Neural progenitor cell (in vitro differentiated cells): ENCODE measurements at regions not wholly inside any gene's neighbourhood (a gene's known extent, or its start where the extent isn't known, plus 50 kb on each side); places are given as distances from the start of the nearest gene placed in this dataset.
A peak's percentile ranks its signal among the peaks of the same experiment; 100 is the strongest.

ENCODE experiments used
- DNase-seq: peaks from one replicate; pipeline ENCODE4 v3.0.0-alpha.2; 2016; ENCODE audit warnings: low spot score
- H2AFZ ChIP-seq: fragments of 200-600 bp; sonication (generic); replicated peaks from 2 replicates; pipeline ENCODE4 v1.6.1; 2016; ENCODE audit warnings: antibody characterized with exemption
- H3F3A ChIP-seq: fragments of 200-600 bp; sonication (generic); 2 replicates; pipeline ENCODE4 v1.6.1; 2016; ENCODE audit warnings: antibody characterized with exemption, low read depth
- H3K27ac ChIP-seq: fragments of 200-600 bp; sonication (generic); 2 replicates; pipeline ENCODE4 v1.5.1; 2016; ENCODE audit warnings: mild to moderate bottlenecking
- H3K27me3 ChIP-seq: fragments of 200-600 bp; sonication (generic); 2 replicates; pipeline ENCODE4 v1.6.1; 2016; ENCODE audit warnings: mild to moderate bottlenecking, moderate library complexity
- H3K36me3 ChIP-seq: fragments of 200-600 bp; sonication (generic); 2 replicates; pipeline ENCODE4 v1.5.1; 2016
- H3K4me1 ChIP-seq: fragments of 200-600 bp; sonication (generic); 2 replicates; pipeline ENCODE4 v1.6.1; 2016; ENCODE audit warnings: mixed run types
- H3K4me2 ChIP-seq: fragments of 200-600 bp; sonication (generic); 2 replicates; pipeline ENCODE4 v1.6.1; 2016
- H3K4me3 ChIP-seq: fragments of 200-600 bp; sonication (generic); 2 replicates; pipeline ENCODE4 v1.5.1; 2016
- H3K79me2 ChIP-seq: fragments of 200-600 bp; sonication (generic); 2 replicates; pipeline ENCODE4 v1.6.1; 2016; ENCODE audit warnings: low read depth
- H3K9ac ChIP-seq: fragments of 200-600 bp; sonication (generic); 2 replicates; pipeline ENCODE4 v1.6.1; 2016
- H3K9me3 ChIP-seq: fragments of 200-600 bp; sonication (generic); 2 replicates; pipeline ENCODE4 v1.5.1; 2016; ENCODE audit warnings: low read depth
- H4K20me1 ChIP-seq: fragments of 200-600 bp; sonication (generic); 2 replicates; pipeline ENCODE4 v1.6.1; 2016; ENCODE audit warnings: low read depth
- H3K27ac Mint-ChIP-seq: 3 replicates; pipeline ENCODE4 v1.8.0; 2021; ENCODE audit warnings: mixed read lengths
- H3K27me3 Mint-ChIP-seq: 2 replicates; pipeline ENCODE4 v1.8.0; 2022; ENCODE audit warnings: low read depth, mild to moderate bottlenecking, inconsistent platforms, moderate library complexity, mixed read lengths; ENCODE audit not compliant: insufficient read depth
- H3K36me3 Mint-ChIP-seq: 3 replicates; pipeline ENCODE4 v1.8.0; 2021; ENCODE audit warnings: mixed read lengths
- H3K4me1 Mint-ChIP-seq: 3 replicates; pipeline ENCODE4 v1.8.0; 2021; ENCODE audit warnings: mixed read lengths
- H3K4me3 Mint-ChIP-seq: 3 replicates; pipeline ENCODE4 v1.8.0; 2021; ENCODE audit warnings: mild to moderate bottlenecking, moderate library complexity, mixed read lengths
- H3K9me3 Mint-ChIP-seq: 3 replicates; pipeline ENCODE4 v1.8.0; 2020; ENCODE audit warnings: mixed read lengths
- CTCF ChIP-seq: fragments of 200-600 bp; sonication (generic); IDR thresholded peaks from 2 replicates; pipeline ENCODE4 v1.5.1; 2017; ENCODE audit warnings: antibody characterized with exemption, mild to moderate bottlenecking
- EZH2 ChIP-seq: fragments of 200-600 bp; sonication (generic); IDR thresholded peaks from 2 replicates; pipeline ENCODE4 v1.6.1; 2017; ENCODE audit warnings: antibody characterized with exemption, mild to moderate bottlenecking, moderate library complexity
- EZH2phosphoT487 ChIP-seq: fragments of 200-600 bp; sonication (generic); IDR thresholded peaks from 2 replicates; pipeline ENCODE4 v1.6.1; 2017; ENCODE audit warnings: antibody characterized with exemption

GRCh38 chr14:98200601-98201000 lies 1071.4 kb downstream of the BCL11B start:
- H3K36me3 Mint-ChIP-seq = no peaks in the 10 kb centered on the region
- H3K4me1 Mint-ChIP-seq = peaks cover 20% of the 10 kb centered on the region
- Histone ChIP-seq H3K27me3 (no peaks in the 10 kb centered on the region), H3K4me1 (peaks cover 16% of the 10 kb centered on the region), H4K20me1 (no peaks in the 10 kb centered on the region), H3K36me3 (no peaks in the 10 kb centered on the region), H3K9me3 (no peaks in the 10 kb centered on the region), H3K9ac (no peak overlapping the region), H3K4me3 (no peak overlapping the region), H3K79me2 (no peaks in the 10 kb centered on the region), H3K4me2 (no peak overlapping the region), H2AFZ (no peak overlapping the region), H3F3A (peaks cover 6% of the 10 kb centered on the region), H3K27ac (no peak overlapping the region)
- no peak for DNase-seq
- peaks cover 3% of the 10 kb centered on the region for H3K27me3 Mint-ChIP-seq
- no peak for TF ChIP-seq EZH2phosphoT487
- no peak for TF ChIP-seq CTCF
- no peak for TF ChIP-seq EZH2
- H3K9me3 Mint-ChIP-seq = no peaks in the 10 kb centered on the region
- no peak overlapping the region for H3K4me3 Mint-ChIP-seq
- no peak overlapping the region for H3K27ac Mint-ChIP-seq

DNA sequence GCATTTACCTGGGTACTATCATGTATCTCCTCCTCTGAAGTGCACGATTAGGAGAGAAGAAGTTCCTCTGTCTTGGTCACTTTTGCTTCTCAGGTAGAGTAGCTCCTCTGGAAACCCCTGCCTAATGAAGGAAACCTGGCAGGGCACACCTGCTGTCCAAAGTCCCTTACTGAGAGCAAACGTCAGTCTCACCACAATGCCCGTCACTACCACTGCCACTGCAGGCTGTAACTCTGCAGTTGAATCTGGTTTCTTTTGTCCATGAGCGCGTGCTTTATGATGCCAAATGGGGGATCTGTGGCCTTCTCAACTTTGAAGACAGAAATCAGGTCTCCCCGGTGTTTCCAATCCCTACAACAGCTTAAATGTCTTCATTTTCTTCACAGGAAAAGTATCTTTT lies 1068.6 kb downstream of the BCL11B start:
- no peaks in the 10 kb centered on the region for H3K36me3 Mint-ChIP-seq
- H3K9me3 ChIP-seq = no peaks in the 10 kb centered on the region
- no peaks in the 10 kb centered on the region for H3K79me2 ChIP-seq
- peaks cover 6% of the 10 kb centered on the region for H3K27me3 Mint-ChIP-seq
- peaks cover 6% of the 10 kb centered on the region for H3F3A ChIP-seq
- peaks cover 21% of the 10 kb centered on the region for H3K4me1 Mint-ChIP-seq
- H3K4me2 ChIP-seq = peak overlapping the region; percentile 35
- no peak overlapping the region for H2AFZ ChIP-seq
- H4K20me1 ChIP-seq = no peaks in the 10 kb centered on the region
- H3K4me1 ChIP-seq = peaks cover 13% of the 10 kb centered on the region
- H3K27ac Mint-ChIP-seq = no peak overlapping the region
- no peak for DNase-seq
- TF ChIP-seq CTCF (no peak), EZH2phosphoT487 (no peak), EZH2 (no peak)
- no peak overlapping the region for H3K27ac ChIP-seq
- no peaks in the 10 kb centered on the region for H3K36me3 ChIP-seq
- H3K27me3 ChIP-seq = no peaks in the 10 kb centered on the region
- H3K4me3 Mint-ChIP-seq = no peak overlapping the region
- no peaks in the 10 kb centered on the region for H3K9me3 Mint-ChIP-seq
- no peak overlapping the region for H3K4me3 ChIP-seq
- no peak overlapping the region for H3K9ac ChIP-seq

- Mint-ChIP-seq H3K27ac (peak overlapping the region; percentile 62), H3K4me1 (peaks cover 22% of the 10 kb centered on the region), H3K4me3 (peak overlapping the region; percentile 50), H3K27me3 (peaks cover 6% of the 10 kb centered on the region), H3K9me3 (no peaks in the 10 kb centered on the region), H3K36me3 (no peaks in the 10 kb centered on the region)
- no peaks in the 10 kb centered on the region for H3K27me3 ChIP-seq
- H3K9me3 ChIP-seq = no peaks in the 10 kb centered on the region
- H3F3A ChIP-seq = peaks cover 6% of the 10 kb centered on the region
- H3K4me1 ChIP-seq = peaks cover 13% of the 10 kb centered on the region
- no peak overlapping the region for H3K27ac ChIP-seq
- H3K4me3 ChIP-seq = no peak overlapping the region
- peak overlapping the region; percentile 68 for H2AFZ ChIP-seq
- H4K20me1 ChIP-seq = no peaks in the 10 kb centered on the region
- peak; percentile 47 for DNase-seq
- H3K36me3 ChIP-seq = no peaks in the 10 kb centered on the region
- H3K4me2 ChIP-seq = peak overlapping the region; percentile 35
- no peaks in the 10 kb centered on the region for H3K79me2 ChIP-seq
- TF ChIP-seq EZH2phosphoT487 (no peak), EZH2 (no peak), CTCF (no peak)
- H3K9ac ChIP-seq = no peak overlapping the region
Observed at GRCh38 chr14:98204139-98204538, 1067.9 kb downstream of the BCL11B start.
